Liver (tissue), 8 donors: ENCODE measurements at regions not wholly inside any gene's neighbourhood (a gene's known extent, or its start where the extent isn't known, plus 50 kb on each side); places are given as distances from the start of the nearest gene placed in this dataset.

Experiments
- DNase-seq: peaks from one replicate; pipeline ENCODE4 v3.0.0-alpha.2; 2017; ENCODE audit warnings: low spot score
- H3K27ac ChIP-seq, 2 donors: one replicate each; pipeline ENCODE4 v1.7.0; 2013; ENCODE audit warnings: inconsistent platforms in 2 of 2, low read length in 2 of 2, control low read depth in 1 of 2, low read depth in 1 of 2, mild to moderate bottlenecking in 1 of 2
- H3K27me3 ChIP-seq, 4 donors: one replicate each; pipeline versions ENCODE4 v1.6.1 to v1.7.0; 2013; ENCODE audit warnings: low read length in 3 of 4, inconsistent platforms in 1 of 4, mild to moderate bottlenecking in 1 of 4, moderate library complexity in 1 of 4; ENCODE audit not compliant: control insufficient read depth in 4 of 4, insufficient read depth in 4 of 4
- H3K36me3 ChIP-seq, 4 donors: one replicate each; pipeline versions ENCODE4 v1.6.1 to v1.7.0; 2013; ENCODE audit warnings: low read length in 3 of 4, mild to moderate bottlenecking in 3 of 4, low read depth in 1 of 4, moderate library complexity in 1 of 4; ENCODE audit not compliant: control insufficient read depth in 4 of 4, insufficient read depth in 3 of 4
- H3K4me1 ChIP-seq, 4 donors: one replicate each; pipeline versions ENCODE4 v1.6.1 to v1.7.0; 2013; ENCODE audit warnings: low read length in 3 of 4, mild to moderate bottlenecking in 3 of 4, moderate library complexity in 1 of 4; ENCODE audit not compliant: control insufficient read depth in 4 of 4, insufficient read depth in 4 of 4
- H3K4me3 ChIP-seq, 3 donors: one replicate each; pipeline versions ENCODE4 v1.6.1 to v1.7.0; 2013; ENCODE audit warnings: low read length in 3 of 3, control low read depth in 1 of 3, low read depth in 1 of 3, mild to moderate bottlenecking in 1 of 3
- H3K9ac ChIP-seq, 2 donors: one replicate each; pipeline ENCODE4 v1.7.0; 2013; ENCODE audit warnings: low read length in 2 of 2, mild to moderate bottlenecking in 2 of 2, moderate library complexity in 2 of 2, control low read depth in 1 of 2, low read depth in 1 of 2
- H3K9me3 ChIP-seq, 4 donors: one replicate each; pipeline versions ENCODE4 v1.6.1 to v1.7.0; 2013; ENCODE audit warnings: low read length in 3 of 4; ENCODE audit not compliant: control insufficient read depth in 4 of 4
- ATF3 ChIP-seq: IDR thresholded peaks from 2 replicates; pipeline ENCODE4 v1.6.1; 2016; ENCODE audit warnings: antibody characterized with exemption
- EGR1 ChIP-seq, 2 donors: IDR thresholded peaks; 2 replicates each; pipeline ENCODE4 v1.6.1; 2016 to 2018; ENCODE audit warnings: antibody characterized with exemption in 2 of 2, low read depth in 2 of 2
- FOXA1 ChIP-seq: IDR thresholded peaks from 2 replicates; pipeline ENCODE4 v1.6.1; 2016; ENCODE audit warnings: antibody characterized with exemption
- GABPA ChIP-seq, 2 donors: IDR thresholded peaks in 1 of 2; conservative IDR thresholded peaks in 1 of 2; 2 replicates each; pipeline ENCODE4 v1.6.1; 2016; ENCODE audit warnings: antibody characterized with exemption in 2 of 2, mild to moderate bottlenecking in 1 of 2, moderate library complexity in 1 of 2
- HNF4A ChIP-seq, 2 donors: conservative IDR thresholded peaks; 2 replicates each; pipeline ENCODE4 v1.6.1; 2016; ENCODE audit warnings: antibody characterized with exemption in 2 of 2, mild to moderate bottlenecking in 2 of 2
- HNF4G ChIP-seq: IDR thresholded peaks from 2 replicates; pipeline ENCODE4 v1.6.1; 2016; ENCODE audit warnings: antibody characterized with exemption
- MAX ChIP-seq: IDR thresholded peaks from 2 replicates; pipeline ENCODE4 v1.6.1; 2016; ENCODE audit warnings: antibody characterized with exemption
- NR2F2 ChIP-seq: IDR thresholded peaks from 2 replicates; pipeline ENCODE4 v1.6.1; 2016; ENCODE audit warnings: antibody characterized with exemption
- RAD21 ChIP-seq, 2 donors: IDR thresholded peaks; 2 replicates each; pipeline ENCODE4 v1.6.1; 2016; ENCODE audit warnings: antibody characterized with exemption in 2 of 2, mild to moderate bottlenecking in 2 of 2
- REST ChIP-seq: IDR thresholded peaks from 2 replicates; pipeline ENCODE4 v1.6.1; 2016; ENCODE audit warnings: antibody characterized with exemption, mild to moderate bottlenecking
- RXRA ChIP-seq, 2 donors: IDR thresholded peaks; 2 replicates each; pipeline ENCODE4 v1.6.1; 2017 to 2018; ENCODE audit warnings: antibody characterized with exemption in 2 of 2, mild to moderate bottlenecking in 1 of 2
- SP1 ChIP-seq: IDR thresholded peaks from 2 replicates; pipeline ENCODE4 v1.6.1; 2018; ENCODE audit warnings: antibody characterized with exemption, mild to moderate bottlenecking
- TAF1 ChIP-seq: conservative IDR thresholded peaks from 2 replicates; pipeline ENCODE4 v1.6.1; 2016; ENCODE audit warnings: antibody characterized with exemption, mild to moderate bottlenecking
- YY1 ChIP-seq: IDR thresholded peaks from 2 replicates; pipeline ENCODE4 v1.6.1; 2016; ENCODE audit warnings: antibody characterized with exemption, mild to moderate bottlenecking
- ZBTB33 ChIP-seq: IDR thresholded peaks from 2 replicates; pipeline ENCODE4 v1.6.1; 2016; ENCODE audit warnings: antibody characterized with exemption
- WGBS: extraction: QIAGEN DNeasy Blood & Tissue Kit; methylation state at CpG from one replicate; pipeline ENCODE4 v1.1.7; 2013; 5-methylcytosine and 5-hydroxymethylcytosine counted together
- TF ChIP-seq, protein P1 (sequence below): fragments of 150-350 bp; IDR thresholded peaks from 2 replicates; pipeline ENCODE4 v1.5.1; 2017; ENCODE audit warnings: improper control_type of control experiment, low read depth, low read length; ENCODE audit not compliant: missing input control
- donor health status: healthy.
- donor health status: healthy.
- donor health status: healthy.
- donor health status: healthy.
- donor health status: healthy.

DNA sequence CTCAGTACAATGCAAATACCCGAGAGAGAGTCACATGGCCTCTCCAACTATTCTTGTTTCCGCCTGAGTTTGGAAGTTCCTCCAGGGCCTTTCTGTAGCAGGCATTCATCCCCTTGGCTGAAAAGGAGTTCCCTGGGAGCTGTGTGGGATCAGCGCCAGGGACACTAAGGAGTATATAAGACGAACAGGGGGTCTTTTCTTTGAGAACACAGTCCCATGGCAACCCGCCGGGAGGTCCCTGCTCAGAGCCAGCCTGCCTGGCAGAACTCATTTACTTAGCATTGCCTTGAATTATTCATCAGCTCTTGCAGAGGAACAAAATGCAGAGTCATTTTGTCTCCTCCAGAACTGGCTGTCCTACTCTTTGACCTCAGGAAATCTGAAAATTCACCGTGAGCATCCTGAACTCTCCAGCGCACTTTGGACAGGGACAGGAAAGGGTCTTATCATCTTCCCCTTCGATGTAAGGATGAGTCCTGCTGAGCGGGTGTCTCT lies 120.4 kb upstream of the OSMR start:
- Histone ChIP-seq H3K9me3 (no peaks in the 10 kb centered on the region), H3K4me3 (no peak overlapping the region), H3K27ac (no peak overlapping the region), H3K4me1 (no peaks in the 10 kb centered on the region), H3K36me3 (no peaks in the 10 kb centered on the region), H3K27me3 (no peaks in the 10 kb centered on the region), H3K9ac (no peak overlapping the region)
- no peak for DNase-seq
- 69% methylated on average over 10 of the region's 10 CpGs for WGBS
- TF ChIP-seq NR2F2: peak; percentile 83
- no peak for TF ChIP-seq FOXA1
- TF ChIP-seq RXRA (IDR thresholded peaks at IDR 0.05): peak; percentile 20 to 21
- TF ChIP-seq RAD21 (IDR thresholded peaks at IDR 0.05): peak in 1 of 2 donors; percentile 13

- Histone ChIP-seq H3K36me3 (no peaks in the 10 kb centered on the region), H3K9me3 (no peaks in the 10 kb centered on the region), H3K27me3 (no peaks in the 10 kb centered on the region), H3K4me1 (no peaks in the 10 kb centered on the region), H3K27ac (no peak overlapping the region), H3K4me3 (no peak overlapping the region), H3K9ac (no peak overlapping the region)
- DNase-seq: no peak
- 97% methylated on average over 3 of the region's 3 CpGs for WGBS
- TF ChIP-seq HNF4G (no peak), NR2F2 (no peak), RXRA (IDR thresholded peaks at IDR 0.05) (no peak), SP1 (no peak), RAD21 (IDR thresholded peaks at IDR 0.05) (no peak), ZBTB33 (no peak), GABPA (IDR thresholded peaks at IDR 0.05 in 1 of 2, conservative IDR thresholded peaks at IDR 0.05 in 1 of 2) (no peak), ATF3 (no peak)
Measured at GRCh38 chr5:38726279-38726678, 119.5 kb upstream of the OSMR start.

DNA sequence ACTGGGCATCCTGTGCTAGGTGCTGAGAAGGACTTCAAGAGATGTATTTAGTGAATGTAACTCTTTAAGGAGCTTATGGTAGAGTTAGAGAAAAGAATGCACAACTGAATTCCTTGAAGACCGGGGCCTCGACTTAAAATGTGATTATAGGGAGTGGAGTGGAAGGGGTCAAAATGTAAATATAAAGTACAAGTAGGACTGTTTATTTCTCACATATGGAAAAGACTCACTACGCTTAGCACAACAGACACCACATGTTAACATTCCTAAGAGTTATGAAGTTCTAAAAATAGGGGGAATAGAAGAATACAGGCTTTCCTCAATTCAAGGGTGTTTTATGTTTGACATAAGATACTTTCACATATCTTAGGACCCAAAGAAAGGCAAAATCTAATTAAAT lies 117.8 kb upstream of the OSMR start:
- Histone ChIP-seq H3K36me3 (no peaks in the 10 kb centered on the region), H3K4me3 (no peak overlapping the region), H3K9me3 (no peaks in the 10 kb centered on the region), H3K4me1 (no peaks in the 10 kb centered on the region), H3K27ac (no peak overlapping the region), H3K27me3 (no peaks in the 10 kb centered on the region), H3K9ac (no peak overlapping the region)
- WGBS: 91% methylated on average over 3 of the region's 3 CpGs
- DNase-seq: no peak
- TF ChIP-seq GABPA (IDR thresholded peaks at IDR 0.05 in 1 of 2, conservative IDR thresholded peaks at IDR 0.05 in 1 of 2) (no peak), NR2F2 (no peak), EGR1 (IDR thresholded peaks at IDR 0.05; ENCODE audit: low read depth in 2 of 2) (no peak), HNF4G (no peak), SP1 (no peak), TAF1 (no peak), ATF3 (no peak), YY1 (no peak), REST (no peak), HNF4A (conservative IDR thresholded peaks at IDR 0.05) (no peak), MAX (no peak)
- TF ChIP-seq, protein P1, sequence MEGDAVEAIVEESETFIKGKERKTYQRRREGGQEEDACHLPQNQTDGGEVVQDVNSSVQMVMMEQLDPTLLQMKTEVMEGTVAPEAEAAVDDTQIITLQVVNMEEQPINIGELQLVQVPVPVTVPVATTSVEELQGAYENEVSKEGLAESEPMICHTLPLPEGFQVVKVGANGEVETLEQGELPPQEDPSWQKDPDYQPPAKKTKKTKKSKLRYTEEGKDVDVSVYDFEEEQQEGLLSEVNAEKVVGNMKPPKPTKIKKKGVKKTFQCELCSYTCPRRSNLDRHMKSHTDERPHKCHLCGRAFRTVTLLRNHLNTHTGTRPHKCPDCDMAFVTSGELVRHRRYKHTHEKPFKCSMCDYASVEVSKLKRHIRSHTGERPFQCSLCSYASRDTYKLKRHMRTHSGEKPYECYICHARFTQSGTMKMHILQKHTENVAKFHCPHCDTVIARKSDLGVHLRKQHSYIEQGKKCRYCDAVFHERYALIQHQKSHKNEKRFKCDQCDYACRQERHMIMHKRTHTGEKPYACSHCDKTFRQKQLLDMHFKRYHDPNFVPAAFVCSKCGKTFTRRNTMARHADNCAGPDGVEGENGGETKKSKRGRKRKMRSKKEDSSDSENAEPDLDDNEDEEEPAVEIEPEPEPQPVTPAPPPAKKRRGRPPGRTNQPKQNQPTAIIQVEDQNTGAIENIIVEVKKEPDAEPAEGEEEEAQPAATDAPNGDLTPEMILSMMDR: no peak
